ENCODE measurements at regions not wholly inside any gene's neighbourhood (a gene's known extent, or its start where the extent isn't known, plus 50 kb on each side); places are given as distances from the start of the nearest gene placed in this dataset.

DNA sequence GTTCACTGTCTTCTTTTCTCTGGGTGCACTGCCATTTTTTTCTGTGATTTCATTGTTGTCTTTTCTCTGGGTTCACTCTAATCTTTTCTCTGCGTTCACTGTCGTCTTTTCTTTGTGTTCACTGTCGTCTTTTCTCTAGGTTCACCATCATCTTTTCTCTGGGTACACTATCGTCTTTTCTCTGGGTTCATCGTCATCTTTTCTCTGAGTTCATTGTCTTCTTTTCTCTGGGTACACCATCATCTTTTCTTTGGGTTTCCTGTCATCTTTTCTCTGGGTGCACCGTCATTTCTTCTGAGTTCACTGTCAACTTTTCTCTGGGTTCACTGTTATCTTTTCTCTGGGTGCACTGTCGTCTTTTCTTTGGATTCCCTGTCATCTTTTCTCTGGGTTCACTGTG, 137.6 kb upstream of the MAP3K4 start:
- Histone ChIP-seq H3K18ac (ENCODE audit: extremely low read depth, low read length) (no peak overlapping the region), H2AK5ac (ENCODE audit: low read depth, low read length) (no peak overlapping the region), H3K4me2 (ENCODE audit: insufficient read depth in 1 of 2, low read depth in 2 of 2, low read length in 2 of 2) (no peak overlapping the region), H4K20me1 (replicated peaks in 1 of 2; ENCODE audit: control insufficient read depth in 1 of 2, insufficient read depth in 2 of 2, low read length in 2 of 2) (no peaks in the 10 kb centered on the region), H2BK15ac (ENCODE audit: low read length) (no peak overlapping the region), H4K91ac (replicated peaks; ENCODE audit: insufficient read length, low read length) (no peak overlapping the region), H3K14ac (ENCODE audit: insufficient read length) (no peak overlapping the region), H2AFZ (ENCODE audit: low read length) (no peak overlapping the region), H2BK120ac (replicated peaks; ENCODE audit: low read depth, low read length) (no peak overlapping the region), H3K4me3 (ENCODE audit: extremely low read depth in 1 of 4, insufficient read depth in 2 of 4, low read depth in 3 of 4, low read length in 4 of 4) (no peak overlapping the region), H3K36me3 (ENCODE audit: control insufficient read depth in 2 of 4, insufficient read depth in 4 of 4, low read length in 3 of 4) (no peaks in the 10 kb centered on the region), H3K23ac (ENCODE audit: insufficient read length) (no peak overlapping the region), H3K23me2 (ENCODE audit: low read depth, low read length) (no peaks in the 10 kb centered on the region), H4K8ac (ENCODE audit: extremely low read depth, insufficient read depth, low read length) (no peak overlapping the region), H3K79me2 (ENCODE audit: control insufficient read depth in 1 of 2, insufficient read depth in 2 of 2, low read length in 2 of 2) (no peaks in the 10 kb centered on the region), H2BK5ac (ENCODE audit: low read depth, low read length) (no peak overlapping the region), H3K9me3 (ENCODE audit: insufficient read depth in 2 of 2, low read depth in 1 of 2, low read length in 1 of 2) (no peaks in the 10 kb centered on the region), H2BK20ac (ENCODE audit: low read length) (no peak overlapping the region), H4K5ac (ENCODE audit: insufficient read length, low read depth, low read length) (no peak overlapping the region), H3K56ac (replicated peaks; ENCODE audit: insufficient read length, low read depth, low read length) (no peak overlapping the region), H3K27ac (ENCODE audit: low read depth, low read length) (no peak overlapping the region), H3K79me1 (ENCODE audit: low read depth, low read length) (no peaks in the 10 kb centered on the region), H3K27me3 (replicated peaks in 1 of 4; ENCODE audit: control insufficient read depth in 3 of 4, extremely low read depth in 1 of 4, insufficient read depth in 3 of 4, low read length in 3 of 4) (no peaks in the 10 kb centered on the region), H2BK12ac (ENCODE audit: low read depth, low read length) (no peak overlapping the region), H3K4me1 (replicated peaks in 1 of 4; ENCODE audit: control insufficient read depth in 3 of 4, insufficient read depth in 4 of 4, low read length in 3 of 4) (no peaks in the 10 kb centered on the region), H3K9ac (replicated peaks in 1 of 4; ENCODE audit: extremely low read depth in 1 of 4, low read depth in 3 of 4, low read length in 3 of 4) (no peak overlapping the region), H3K4ac (replicated peaks; ENCODE audit: insufficient read length, low read depth, low read length) (no peak overlapping the region)
- TF ChIP-seq TAF1 (IDR thresholded peaks at IDR 0.05; ENCODE audit: low read depth, low read length) (no peak), ATF2 (IDR thresholded peaks at IDR 0.05; ENCODE audit: low read length) (no peak)
- CTCF ChIA-PET (ENCODE audit: partially characterized antibody): no interaction called here
- WGBS, 2 experiments (ENCODE audit: extremely low coverage in 1 of 2, insufficient coverage in 1 of 2, insufficient read length in 1 of 2, insufficient replicate concordance in 2 of 2, low coverage in 1 of 2, low lambda C conversion rate in 2 of 2, missing lambda C conversion rate in 1 of 2): 81% methylated on average over 7 of the region's 7 CpGs; no CpG with 5 or more reads in 1 of the 2 experiments
- DNase-seq (ENCODE audit: low read depth in 1 of 2, low spot score in 2 of 2): no peak
- POLR2A ChIA-PET (ENCODE audit: partially characterized antibody): no interaction called here
- FAIRE-seq: no peak
